Astrocyte (in vitro differentiated cells and primary cell): ENCODE measurements at regions not wholly inside any gene's neighbourhood (a gene's known extent, or its start where the extent isn't known, plus 50 kb on each side); places are given as distances from the start of the nearest gene placed in this dataset.

Experiments used
- EZH2 ChIP-seq: IDR thresholded peaks from 2 replicates; pipeline ENCODE4 v1.6.1; 2012; ENCODE audit warnings: mild to moderate bottlenecking, low read length, inconsistent platforms; ENCODE audit not compliant: insufficient read depth
- TF ChIP-seq, protein P1 (sequence below): IDR thresholded peaks from 2 replicates; pipeline ENCODE4 v1.5.1; 2011; ENCODE audit warnings: low read depth, mild to moderate bottlenecking, inconsistent platforms, low read length, moderate library complexity; ENCODE audit not compliant: insufficient read depth

DNA sequence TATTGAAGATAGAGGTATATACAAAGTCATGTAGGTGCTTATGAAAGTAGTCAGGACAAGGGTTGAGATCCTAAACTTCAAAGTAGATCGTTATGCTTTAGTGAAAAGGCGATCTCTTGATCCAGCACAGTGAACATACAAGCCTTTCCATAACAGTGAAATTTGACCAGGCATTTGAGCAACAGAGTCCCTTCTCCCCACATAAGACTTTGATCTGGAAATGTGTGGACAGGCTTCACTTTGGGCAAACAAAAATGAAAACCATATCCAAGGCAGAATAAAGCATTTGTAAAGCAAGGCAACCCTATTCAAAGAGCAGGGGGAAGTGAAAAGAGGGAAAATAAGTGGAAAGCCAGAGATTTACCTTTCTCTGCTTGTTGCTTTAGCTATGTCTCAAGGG lies 311.9 kb upstream of the SORCS1 start:
- TF ChIP-seq, protein P1, sequence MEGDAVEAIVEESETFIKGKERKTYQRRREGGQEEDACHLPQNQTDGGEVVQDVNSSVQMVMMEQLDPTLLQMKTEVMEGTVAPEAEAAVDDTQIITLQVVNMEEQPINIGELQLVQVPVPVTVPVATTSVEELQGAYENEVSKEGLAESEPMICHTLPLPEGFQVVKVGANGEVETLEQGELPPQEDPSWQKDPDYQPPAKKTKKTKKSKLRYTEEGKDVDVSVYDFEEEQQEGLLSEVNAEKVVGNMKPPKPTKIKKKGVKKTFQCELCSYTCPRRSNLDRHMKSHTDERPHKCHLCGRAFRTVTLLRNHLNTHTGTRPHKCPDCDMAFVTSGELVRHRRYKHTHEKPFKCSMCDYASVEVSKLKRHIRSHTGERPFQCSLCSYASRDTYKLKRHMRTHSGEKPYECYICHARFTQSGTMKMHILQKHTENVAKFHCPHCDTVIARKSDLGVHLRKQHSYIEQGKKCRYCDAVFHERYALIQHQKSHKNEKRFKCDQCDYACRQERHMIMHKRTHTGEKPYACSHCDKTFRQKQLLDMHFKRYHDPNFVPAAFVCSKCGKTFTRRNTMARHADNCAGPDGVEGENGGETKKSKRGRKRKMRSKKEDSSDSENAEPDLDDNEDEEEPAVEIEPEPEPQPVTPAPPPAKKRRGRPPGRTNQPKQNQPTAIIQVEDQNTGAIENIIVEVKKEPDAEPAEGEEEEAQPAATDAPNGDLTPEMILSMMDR: no peak
- TF ChIP-seq EZH2: no peak
